Esophagus squamous epithelium (tissue), 4 donors: ENCODE measurements at regions not wholly inside any gene's neighbourhood (a gene's known extent, or its start where the extent isn't known, plus 50 kb on each side); places are given as distances from the start of the nearest gene placed in this dataset.

Experiments
- CTCF ChIP-seq, 6 experiments: fragments of 450-650 bp in 4 of 6; fragments of 200-600 bp in 2 of 6; sonication (generic) in 2 of 6; IDR thresholded peaks; one replicate each; pipeline ENCODE4 v1.5.1; 2016 to 2019; ENCODE audit warnings: antibody characterized with exemption in 6 of 6, mild to moderate bottlenecking in 4 of 6, moderate library complexity in 4 of 6
- POLR2A ChIP-seq, 4 donors: fragments of 450-650 bp; IDR thresholded peaks; one replicate each; pipeline ENCODE4 v1.6.1; 2017; ENCODE audit warnings: antibody characterized with exemption in 4 of 4, mild to moderate bottlenecking in 4 of 4, moderate library complexity in 3 of 4

GRCh38 chrX:20715176-20715575 is 448.5 kb upstream of the RPS6KA3 start:
- no peak for TF ChIP-seq CTCF (IDR thresholded peaks at IDR 0.05)
- no peak for TF ChIP-seq POLR2A (IDR thresholded peaks at IDR 0.05)
